ENCODE measurements at regions not wholly inside any gene's neighbourhood (a gene's known extent, or its start where the extent isn't known, plus 50 kb on each side); places are given as distances from the start of the nearest gene placed in this dataset.

DNA sequence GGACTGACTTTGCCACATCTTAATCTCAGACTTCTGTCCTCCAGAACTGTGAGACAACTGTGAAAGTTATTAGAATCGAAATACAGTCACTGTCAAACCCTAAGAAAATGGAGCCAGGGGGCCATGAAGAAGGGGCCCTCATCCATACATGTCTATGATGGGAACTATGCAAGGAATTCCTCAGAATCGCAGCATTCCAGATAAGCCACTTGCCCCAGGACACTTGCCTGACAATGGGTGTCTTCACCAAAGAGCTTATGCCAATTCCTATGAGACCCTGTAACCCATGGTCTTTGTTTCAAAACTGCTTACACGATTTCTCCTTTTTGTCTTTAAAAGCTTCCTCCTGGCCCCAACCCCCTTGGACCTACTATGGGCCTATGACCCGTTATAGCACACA is 90.4 kb upstream of the FOXP4 start:
- no peak overlapping the region for H3K9ac ChIP-seq (replicated peaks; ENCODE audit: extremely low read depth, insufficient read depth, low read length)
- DNase-seq (ENCODE audit: low read depth, low spot score) (no peak), FAIRE-seq (no peak)
- no peaks in the 10 kb centered on the region for H3K9me1 ChIP-seq (replicated peaks; ENCODE audit: control insufficient read depth, extremely low read depth, insufficient read depth, low read length)
- intact Hi-C loops (cut with micrococcal nuclease) (loop anchor here (5.0 kb wide), 1 partner anchor 89 kb away; no protein-coding TSS in a partner anchor), dilution Hi-C loops (cut with MboI; ENCODE audit: extremely low pct_ligation_motif_present, low sequenced_read_pairs) (no loop called here)
- H3K4me2 ChIP-seq (ENCODE audit: insufficient read depth, low read length), result no peak overlapping the region
- no peak overlapping the region for H3K27ac ChIP-seq (ENCODE audit: insufficient read depth, low read depth, low read length)
- no peak overlapping the region for H2AFZ ChIP-seq (ENCODE audit: low read depth, low read length)
- no peaks in the 10 kb centered on the region for H3K79me2 ChIP-seq (ENCODE audit: control insufficient read depth, insufficient read depth, low read length)
- CTCF ChIA-PET, result interaction anchor here (2.1 kb wide), 1 partner anchor 88 kb away, joined by 8 read pairs; no protein-coding TSS in a partner anchor
- peaks cover 2 to 9% of the 10 kb centered on the region in 2 experiments for H3K27me3 ChIP-seq (ENCODE audit: control insufficient read depth in 2 of 2, insufficient read depth in 2 of 2, low read length in 2 of 2)
- no peaks in the 10 kb centered on the region for H3K9me3 ChIP-seq (replicated peaks; ENCODE audit: control insufficient read depth, insufficient read depth, low read length)
- no TSS peak for BruUV-seq (replicated peaks)
- no peak overlapping the region for H3K4me3 ChIP-seq (replicated peaks in 1 of 3; ENCODE audit: insufficient read depth in 1 of 3, low read depth in 1 of 3, low read length in 3 of 3)
- no peak for TF ChIP-seq MYC (IDR thresholded peaks at IDR 0.05; ENCODE audit: low read depth, low read length)
- no peak for TF ChIP-seq CTCF (IDR thresholded peaks at IDR 0.05; ENCODE audit: extremely low read depth in 1 of 2, insufficient read depth in 1 of 2, low read depth in 1 of 2, low read length in 2 of 2)
- no peaks in the 10 kb centered on the region for H3K4me1 ChIP-seq (ENCODE audit: control insufficient read depth, extremely low read depth, insufficient read depth, low read length)
- no peaks in the 10 kb centered on the region for H4K20me1 ChIP-seq (replicated peaks; ENCODE audit: control insufficient read depth, extremely low read depth, insufficient read depth, low read length)
- POLR2A ChIA-PET, result no interaction called here
- H3K36me3 ChIP-seq (ENCODE audit: control insufficient read depth in 2 of 2, extremely low read depth in 1 of 2, insufficient read depth in 2 of 2, low read length in 2 of 2), result no peaks in the 10 kb centered on the region

DNA sequence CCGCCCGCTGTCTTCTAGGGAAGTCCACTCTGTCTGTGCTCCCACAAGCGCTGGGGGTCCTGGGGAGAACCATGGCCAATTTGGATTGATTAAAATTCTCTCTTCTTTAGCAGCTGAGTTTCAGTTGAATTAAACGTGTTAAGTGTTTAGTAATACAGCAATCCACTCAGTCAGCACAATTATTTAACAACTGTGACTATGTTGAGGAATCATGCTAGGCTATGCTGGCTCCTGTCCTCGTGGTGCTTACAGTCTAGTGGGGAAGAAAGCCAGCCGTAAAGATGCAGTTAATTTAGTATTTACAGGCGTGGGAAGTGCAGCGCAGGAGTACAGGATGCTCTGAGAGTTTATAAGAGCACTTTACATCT is 88.9 kb upstream of the FOXP4 start:
- Histone ChIP-seq H3K9me1 (replicated peaks; ENCODE audit: control insufficient read depth, extremely low read depth, insufficient read depth, low read length) (no peaks in the 10 kb centered on the region), H3K27me3 (ENCODE audit: control insufficient read depth in 2 of 2, insufficient read depth in 2 of 2, low read length in 2 of 2) (peaks cover 2 to 9% of the 10 kb centered on the region in 2 experiments), H3K9me3 (replicated peaks; ENCODE audit: control insufficient read depth, insufficient read depth, low read length) (no peaks in the 10 kb centered on the region), H4K20me1 (replicated peaks; ENCODE audit: control insufficient read depth, extremely low read depth, insufficient read depth, low read length) (no peaks in the 10 kb centered on the region), H3K4me2 (ENCODE audit: insufficient read depth, low read length) (no peak overlapping the region), H3K4me1 (ENCODE audit: control insufficient read depth, extremely low read depth, insufficient read depth, low read length) (no peaks in the 10 kb centered on the region), H3K36me3 (ENCODE audit: control insufficient read depth in 2 of 2, extremely low read depth in 1 of 2, insufficient read depth in 2 of 2, low read length in 2 of 2) (no peaks in the 10 kb centered on the region), H3K79me2 (ENCODE audit: control insufficient read depth, insufficient read depth, low read length) (no peaks in the 10 kb centered on the region), H3K9ac (replicated peaks; ENCODE audit: extremely low read depth, insufficient read depth, low read length) (no peak overlapping the region), H3K27ac (ENCODE audit: insufficient read depth, low read depth, low read length) (no peak overlapping the region), H2AFZ (ENCODE audit: low read depth, low read length) (no peak overlapping the region), H3K4me3 (replicated peaks in 1 of 3; ENCODE audit: insufficient read depth in 1 of 3, low read depth in 1 of 3, low read length in 3 of 3) (no peak overlapping the region)
- intact Hi-C loops (cut with micrococcal nuclease) (loop anchor here (5.0 kb wide), 1 partner anchor 90 kb away; no protein-coding TSS in a partner anchor), dilution Hi-C loops (cut with MboI; ENCODE audit: extremely low pct_ligation_motif_present, low sequenced_read_pairs) (no loop called here)
- FAIRE-seq (no peak), DNase-seq (ENCODE audit: low read depth, low spot score) (no peak)
- no TSS peak for BruUV-seq (replicated peaks)
- ChIA-PET POLR2A (no interaction called here), CTCF (interaction anchor here (1.1 to 2.1 kb wide), 3 partner anchors 89 to 226 kb away, joined by 3 to 8 read pairs (median 3); no protein-coding TSS in a partner anchor)
- TF ChIP-seq GATA2 (IDR thresholded peaks at IDR 0.05; ENCODE audit: insufficient read depth, insufficient read length, low read depth, low read length), result no peak
- TF ChIP-seq MYC (IDR thresholded peaks at IDR 0.05; ENCODE audit: low read depth, low read length), result no peak
- TF ChIP-seq POLR2A (IDR thresholded peaks at IDR 0.05; ENCODE audit: low read depth, low read length), result no peak
